Esophagus muscularis mucosa (tissue), 4 donors: ENCODE measurements at regions not wholly inside any gene's neighbourhood (a gene's known extent, or its start where the extent isn't known, plus 50 kb on each side); places are given as distances from the start of the nearest gene placed in this dataset.
A peak's percentile ranks its signal among the peaks of the same experiment; 100 is the strongest.

Experiments
- DNase-seq: peaks from one replicate; pipeline ENCODE4 v3.0.0-alpha.2; 2017; ENCODE audit errors: extremely low spot score
- H3K27ac ChIP-seq, 4 donors: fragments of 200-600 bp; sonication (generic); replicated peaks in 1 of 4; 1 replicate in 3 of 4; 2 replicates in 1 of 4; pipeline ENCODE4 v1.5.1; 2016 to 2019; ENCODE audit warnings: mild to moderate bottlenecking in 1 of 4
- H3K27me3 ChIP-seq, 4 donors: fragments of 200-600 bp; sonication (generic); one replicate each; pipeline versions ENCODE4 v1.5.1 to v1.6.0; 2016 to 2019
- H3K36me3 ChIP-seq, 4 donors: fragments of 200-600 bp; sonication (generic); one replicate each; pipeline ENCODE4 v1.5.1; 2016 to 2019
- H3K4me1 ChIP-seq, 4 donors: fragments of 200-600 bp; sonication (generic); one replicate each; pipeline ENCODE4 v1.5.1; 2016 to 2019
- H3K4me3 ChIP-seq, 4 donors: fragments of 200-600 bp; sonication (generic); 1 replicate in 2 of 4; 2 replicates in 2 of 4; pipeline ENCODE4 v1.5.1; 2016 to 2019; ENCODE audit warnings: mild to moderate bottlenecking in 4 of 4, moderate library complexity in 1 of 4
- H3K9me3 ChIP-seq, 4 donors: fragments of 200-600 bp; sonication (generic); 1 replicate in 3 of 4; 2 replicates in 1 of 4; pipeline ENCODE4 v1.5.1; 2016 to 2019
- EP300 ChIP-seq: sonication (generic); formaldehyde crosslinking; IDR thresholded peaks from one replicate; pipeline ENCODE4 v1.6.1; 2017; ENCODE audit warnings: antibody characterized with exemption
- POLR2A ChIP-seq: fragments of 450-650 bp; IDR thresholded peaks from one replicate; pipeline ENCODE4 v1.6.1; 2017; ENCODE audit warnings: antibody characterized with exemption, moderate library complexity, mild to moderate bottlenecking, low read depth
- POLR2AphosphoS5 ChIP-seq, 2 donors: sonication (generic); formaldehyde crosslinking; IDR thresholded peaks; one replicate each; pipeline ENCODE4 v1.6.1; 2017; ENCODE audit warnings: antibody characterized with exemption in 2 of 2
- WGBS: methylation state at CpG from one replicate; pipeline ENCODE4 v1.1.5; 2018; 5-methylcytosine and 5-hydroxymethylcytosine counted together
- intact Hi-C: fragments of 100-400 bp; cut with DNase I; formaldehyde crosslinking; loops from one replicate; pipeline ENCODE4 v1.15.1; 2023
- TF ChIP-seq, protein P1 (sequence below), 3 experiments: fragments of 200-600 bp in 2 of 3; fragments of 450-650 bp in 1 of 3; sonication (generic) in 2 of 3; IDR thresholded peaks; one replicate each; pipeline ENCODE4 v1.5.1; 2017 to 2019; ENCODE audit warnings: antibody characterized with exemption in 3 of 3, mild to moderate bottlenecking in 2 of 3, moderate library complexity in 1 of 3

DNA sequence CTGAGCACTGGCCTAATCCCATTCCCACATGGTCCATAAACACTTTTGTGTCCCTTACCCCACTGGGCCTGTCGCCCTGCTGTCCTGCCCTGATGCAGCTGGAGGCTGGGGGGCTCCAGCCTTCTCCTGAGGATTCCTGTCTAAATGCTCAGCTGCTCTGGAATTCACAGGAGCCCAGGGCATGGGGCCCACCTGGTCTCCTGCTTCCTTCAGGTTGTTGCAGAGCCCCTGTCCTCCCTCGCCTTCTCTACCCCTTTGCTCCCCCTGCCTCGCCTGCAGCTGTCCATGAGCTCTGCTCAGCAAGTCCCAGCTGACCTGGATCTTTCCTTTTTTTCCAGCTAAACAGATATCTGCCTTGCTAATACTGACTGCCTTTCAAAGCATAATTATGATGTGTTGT lies 286.9 kb downstream of the XXYLT1 start:
- Histone ChIP-seq H3K27me3 (no peaks in the 10 kb centered on the region), H3K4me1 (peaks cover 8 to 14% (median 13%) of the 10 kb centered on the region in 4 donors), H3K27ac (no peak overlapping the region), H3K9me3 (peaks cover 0 to 7% (median 0%) of the 10 kb centered on the region in 4 donors), H3K4me3 (no peak overlapping the region), H3K36me3 (no peaks in the 10 kb centered on the region)
- 92% methylated on average over 3 of the region's 3 CpGs for WGBS
- intact Hi-C loops: no loop called here
- TF ChIP-seq POLR2AphosphoS5 (IDR thresholded peaks at IDR 0.05): no peak
- TF ChIP-seq, protein P1, sequence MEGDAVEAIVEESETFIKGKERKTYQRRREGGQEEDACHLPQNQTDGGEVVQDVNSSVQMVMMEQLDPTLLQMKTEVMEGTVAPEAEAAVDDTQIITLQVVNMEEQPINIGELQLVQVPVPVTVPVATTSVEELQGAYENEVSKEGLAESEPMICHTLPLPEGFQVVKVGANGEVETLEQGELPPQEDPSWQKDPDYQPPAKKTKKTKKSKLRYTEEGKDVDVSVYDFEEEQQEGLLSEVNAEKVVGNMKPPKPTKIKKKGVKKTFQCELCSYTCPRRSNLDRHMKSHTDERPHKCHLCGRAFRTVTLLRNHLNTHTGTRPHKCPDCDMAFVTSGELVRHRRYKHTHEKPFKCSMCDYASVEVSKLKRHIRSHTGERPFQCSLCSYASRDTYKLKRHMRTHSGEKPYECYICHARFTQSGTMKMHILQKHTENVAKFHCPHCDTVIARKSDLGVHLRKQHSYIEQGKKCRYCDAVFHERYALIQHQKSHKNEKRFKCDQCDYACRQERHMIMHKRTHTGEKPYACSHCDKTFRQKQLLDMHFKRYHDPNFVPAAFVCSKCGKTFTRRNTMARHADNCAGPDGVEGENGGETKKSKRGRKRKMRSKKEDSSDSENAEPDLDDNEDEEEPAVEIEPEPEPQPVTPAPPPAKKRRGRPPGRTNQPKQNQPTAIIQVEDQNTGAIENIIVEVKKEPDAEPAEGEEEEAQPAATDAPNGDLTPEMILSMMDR (IDR thresholded peaks at IDR 0.05): no peak
- TF ChIP-seq POLR2A: no peak
- no peak for TF ChIP-seq EP300
- DNase-seq: no peak

DNA sequence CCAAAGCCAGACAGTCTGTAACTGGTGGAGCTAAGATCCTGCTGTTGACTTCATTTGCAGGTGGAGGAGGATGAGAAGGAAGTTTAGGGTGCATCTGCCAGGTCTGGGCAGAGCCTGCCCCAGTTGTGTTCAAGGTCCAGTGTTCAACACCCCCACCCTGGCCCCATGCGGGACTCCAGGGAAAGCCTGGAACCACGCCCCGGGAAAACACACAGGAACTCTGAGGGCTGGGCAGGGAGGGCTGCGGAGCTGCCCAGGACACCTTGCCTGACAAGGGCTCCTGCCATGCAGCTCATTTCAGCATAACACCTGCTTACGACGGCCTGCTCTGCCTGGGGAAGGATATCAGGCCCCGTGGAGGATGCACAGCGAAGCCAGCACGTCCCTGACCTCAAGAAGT lies 286.3 kb downstream of the XXYLT1 start:
- intact Hi-C loops: no loop called here
- Histone ChIP-seq H3K27me3 (no peaks in the 10 kb centered on the region), H3K4me1 (peaks cover 8 to 14% (median 13%) of the 10 kb centered on the region in 4 donors), H3K9me3 (peaks cover 0 to 7% (median 0%) of the 10 kb centered on the region in 4 donors), H3K27ac (no peak overlapping the region), H3K36me3 (no peaks in the 10 kb centered on the region), H3K4me3 (peak overlapping the region; percentile 29 to 47 (median 40))
- WGBS: no CpG with 5 or more reads among the region's 9 CpGs
- TF ChIP-seq EP300: no peak
- no peak for TF ChIP-seq POLR2AphosphoS5 (IDR thresholded peaks at IDR 0.05)
- TF ChIP-seq POLR2A: no peak
- TF ChIP-seq, protein P1 (IDR thresholded peaks at IDR 0.05): no peak
- DNase-seq: no peak

DNA sequence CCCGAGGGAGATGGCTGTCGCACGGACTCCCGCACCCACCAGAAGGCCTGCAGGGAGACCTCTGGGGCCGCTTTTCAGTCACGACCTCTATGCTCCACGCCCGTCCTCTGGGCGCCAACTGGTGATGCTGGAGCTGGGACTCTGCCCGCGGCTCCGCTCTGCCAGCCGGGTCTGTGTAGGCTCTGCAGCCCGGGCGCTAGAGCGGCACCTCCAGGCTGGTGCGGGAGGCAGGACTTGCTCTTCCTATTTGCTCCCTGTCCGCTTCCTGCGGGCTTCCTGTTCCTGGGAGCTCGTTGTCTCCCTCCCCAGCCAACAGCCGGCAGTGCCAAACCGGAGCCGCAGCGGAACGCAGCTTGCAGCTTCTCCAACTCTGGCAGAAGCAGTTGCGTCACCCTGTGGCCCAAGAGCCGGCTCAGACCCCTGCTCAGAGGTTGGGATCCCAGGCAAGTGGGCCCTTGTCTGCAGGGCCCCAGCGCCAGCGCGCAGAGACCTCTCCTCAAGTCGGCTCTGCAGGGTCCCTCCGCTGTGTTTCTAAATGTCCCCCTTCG lies 285.9 kb downstream of the XXYLT1 start:
- no peak for TF ChIP-seq POLR2A
- peak in 1 of 2 donors; percentile 35 for TF ChIP-seq POLR2AphosphoS5 (IDR thresholded peaks at IDR 0.05)
- TF ChIP-seq, protein P1 (IDR thresholded peaks at IDR 0.05): peak in 2 of 3 experiments; percentile 22 to 32
- Histone ChIP-seq H3K4me1 (peaks cover 8 to 14% (median 13%) of the 10 kb centered on the region in 4 donors), H3K9me3 (peaks cover 0 to 7% (median 0%) of the 10 kb centered on the region in 4 donors), H3K4me3 (peak overlapping the region; percentile 29 to 47 (median 40)), H3K27ac (no peak overlapping the region), H3K27me3 (no peaks in the 10 kb centered on the region), H3K36me3 (no peaks in the 10 kb centered on the region)
- WGBS: 41% methylated on average over 17 of the region's 33 CpGs
- no peak for DNase-seq
- intact Hi-C loops: no loop called here

DNA sequence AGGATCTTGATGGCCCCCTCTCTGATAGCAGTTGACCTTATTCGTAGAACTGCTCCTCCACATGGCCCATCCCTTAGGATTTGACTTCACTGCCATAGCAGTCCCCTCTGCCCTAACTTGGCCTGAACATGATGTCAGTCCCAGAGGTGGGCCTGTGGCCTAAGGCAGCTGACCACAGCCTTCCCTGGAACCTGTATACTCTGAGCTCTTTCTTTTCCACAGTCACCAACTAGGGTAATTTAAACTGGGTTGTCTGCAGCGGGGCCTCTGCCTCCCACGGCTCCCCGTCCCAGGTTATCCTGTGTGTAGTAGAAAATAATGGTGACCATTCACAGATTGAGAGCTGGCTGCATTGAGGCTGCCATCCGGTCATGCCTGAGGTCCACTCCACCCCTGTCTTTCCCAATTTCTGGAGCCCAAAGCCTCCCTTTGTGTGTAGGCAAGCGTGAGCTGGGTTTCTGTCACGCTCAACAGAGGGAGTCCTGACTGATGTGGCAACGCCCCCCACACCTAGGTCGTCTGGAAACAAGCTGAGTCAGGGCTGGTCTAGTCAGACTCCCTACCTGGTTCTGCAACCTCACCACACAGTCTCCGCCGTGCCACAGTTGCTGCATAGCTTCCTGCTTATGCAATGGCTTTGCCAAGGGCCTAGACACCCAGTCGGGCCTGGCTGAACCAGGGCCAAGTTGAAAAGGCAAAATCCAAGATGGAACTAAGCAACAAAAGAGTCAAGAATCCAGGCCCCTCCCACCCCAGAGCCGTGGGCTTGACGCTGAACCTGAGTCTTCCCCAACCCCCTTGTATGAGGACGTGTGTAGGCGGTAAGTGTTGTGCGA lies 284.5 kb downstream of the XXYLT1 start:
- Histone ChIP-seq H3K36me3 (no peaks in the 10 kb centered on the region), H3K4me3 (no peak overlapping the region), H3K27me3 (peaks cover 0 to 7% (median 0%) of the 10 kb centered on the region in 4 donors), H3K27ac (no peak overlapping the region), H3K4me1 (peaks cover 8 to 14% (median 13%) of the 10 kb centered on the region in 4 donors), H3K9me3 (peaks cover 0 to 7% (median 0%) of the 10 kb centered on the region in 4 donors)
- 76% methylated on average over 16 of the region's 17 CpGs for WGBS
- intact Hi-C loops: no loop called here
- TF ChIP-seq POLR2AphosphoS5 (IDR thresholded peaks at IDR 0.05) (no peak), EP300 (no peak), POLR2A (no peak)
- TF ChIP-seq, protein P1 (IDR thresholded peaks at IDR 0.05): no peak
- DNase-seq: no peak
